Smooth muscle cell (in vitro differentiated cells): ENCODE measurements at regions not wholly inside any gene's neighbourhood (a gene's known extent, or its start where the extent isn't known, plus 50 kb on each side); places are given as distances from the start of the nearest gene placed in this dataset.
A peak's percentile ranks its signal among the peaks of the same experiment; 100 is the strongest.

ENCODE experiments used
- DNase-seq: peaks from one replicate; lab custom pipeline; 2025; ENCODE audit not compliant: unreplicated experiment; lab: John Stamatoyannopoulos, UW
- H2AFZ ChIP-seq: fragments of 200-600 bp; sonication (generic); 2 replicates; pipeline ENCODE4 v1.6.0; 2016; ENCODE audit warnings: antibody characterized with exemption, low read depth, mild to moderate bottlenecking
- H3F3A ChIP-seq: fragments of 200-600 bp; sonication (generic); 2 replicates; pipeline ENCODE4 v1.6.0; 2017; ENCODE audit warnings: antibody characterized with exemption, low read depth
- H3K27ac ChIP-seq: fragments of 200-600 bp; sonication (generic); 2 replicates; pipeline ENCODE4 v1.5.1; 2016; ENCODE audit warnings: low read depth, mild to moderate bottlenecking
- H3K27me3 ChIP-seq: fragments of 200-600 bp; sonication (generic); 2 replicates; pipeline ENCODE4 v1.6.1; 2016; ENCODE audit warnings: low read depth, mild to moderate bottlenecking
- H3K36me3 ChIP-seq: fragments of 200-600 bp; sonication (generic); 2 replicates; pipeline ENCODE4 v1.5.1; 2016; ENCODE audit warnings: low read depth
- H3K4me1 ChIP-seq: fragments of 200-600 bp; sonication (generic); 2 replicates; pipeline ENCODE4 v1.5.1; 2016; ENCODE audit warnings: low read depth
- H3K4me2 ChIP-seq: fragments of 200-600 bp; sonication (generic); 2 replicates; pipeline ENCODE4 v1.6.0; 2016; ENCODE audit warnings: mild to moderate bottlenecking
- H3K4me3 ChIP-seq: fragments of 200-600 bp; sonication (generic); 2 replicates; pipeline ENCODE4 v1.5.1; 2016; ENCODE audit warnings: mild to moderate bottlenecking
- H3K79me2 ChIP-seq: fragments of 200-600 bp; sonication (generic); 2 replicates; pipeline ENCODE4 v1.6.0; 2016; ENCODE audit warnings: low read depth, mild to moderate bottlenecking
- H3K9ac ChIP-seq: fragments of 200-600 bp; sonication (generic); 2 replicates; pipeline ENCODE4 v1.6.0; 2016; ENCODE audit warnings: low read depth
- H3K9me3 ChIP-seq: fragments of 200-600 bp; sonication (generic); replicated peaks from 2 replicates; pipeline ENCODE4 v1.5.1; 2016; ENCODE audit warnings: low read depth
- H4K20me1 ChIP-seq: fragments of 200-600 bp; sonication (generic); 2 replicates; pipeline ENCODE4 v1.6.0; 2016; ENCODE audit warnings: low read depth
- CTCF ChIP-seq: fragments of 200-600 bp; sonication (generic); IDR thresholded peaks from 2 replicates; pipeline ENCODE4 v1.5.1; 2017; ENCODE audit warnings: borderline replicate concordance, mild to moderate bottlenecking, antibody characterized with exemption; ENCODE audit not compliant: insufficient read depth, poor library complexity, severe bottlenecking
- WGBS: methylation state at CpG from one replicate; pipeline ENCODE4 v1.1.7; 2016; ENCODE audit warnings: low lambda C conversion rate; 5-methylcytosine and 5-hydroxymethylcytosine counted together

GRCh38 chr21:16519644-16520043 lies 789.9 kb downstream of the USP25 start:
- no peaks in the 10 kb centered on the region for H3K79me2 ChIP-seq
- no peak for DNase-seq
- H3K4me3 ChIP-seq, result no peak overlapping the region
- H3K27ac ChIP-seq, result no peak overlapping the region
- H3K36me3 ChIP-seq, result no peaks in the 10 kb centered on the region
- no peaks in the 10 kb centered on the region for H3K27me3 ChIP-seq
- no peaks in the 10 kb centered on the region for H3K9me3 ChIP-seq
- no peak for TF ChIP-seq CTCF
- no peak overlapping the region for H3K9ac ChIP-seq
- H3K4me2 ChIP-seq, result no peak overlapping the region
- H2AFZ ChIP-seq, result no peak overlapping the region
- no peaks in the 10 kb centered on the region for H3K4me1 ChIP-seq
- H3F3A ChIP-seq, result no peaks in the 10 kb centered on the region
- no peaks in the 10 kb centered on the region for H4K20me1 ChIP-seq

- H3K4me3 ChIP-seq, result no peak overlapping the region
- H3K79me2 ChIP-seq, result no peaks in the 10 kb centered on the region
- no peak for DNase-seq
- H3K27ac ChIP-seq, result no peak overlapping the region
- H3K9ac ChIP-seq, result no peak overlapping the region
- TF ChIP-seq CTCF, result no peak
- H4K20me1 ChIP-seq, result no peaks in the 10 kb centered on the region
- H3K4me2 ChIP-seq, result peak overlapping the region; percentile 10
- H3K27me3 ChIP-seq, result no peaks in the 10 kb centered on the region
- H3F3A ChIP-seq, result no peaks in the 10 kb centered on the region
- no peaks in the 10 kb centered on the region for H3K9me3 ChIP-seq
- no peaks in the 10 kb centered on the region for H3K4me1 ChIP-seq
- WGBS, result 76% methylated on average over 2 of the region's 2 CpGs
- H2AFZ ChIP-seq, result no peak overlapping the region
- no peaks in the 10 kb centered on the region for H3K36me3 ChIP-seq
Observed at GRCh38 chr21:16522548-16522947, 792.8 kb downstream of the USP25 start.

GRCh38 chr21:16530656-16531055 lies 800.9 kb downstream of the USP25 start:
- Histone ChIP-seq H3K27me3 (no peaks in the 10 kb centered on the region), H3K27ac (no peak overlapping the region), H3K36me3 (no peaks in the 10 kb centered on the region), H3K9ac (no peak overlapping the region), H3K4me1 (no peaks in the 10 kb centered on the region), H4K20me1 (no peaks in the 10 kb centered on the region), H3K4me2 (no peak overlapping the region), H3K4me3 (no peak overlapping the region), H3K9me3 (no peaks in the 10 kb centered on the region), H2AFZ (no peak overlapping the region), H3K79me2 (no peaks in the 10 kb centered on the region), H3F3A (no peaks in the 10 kb centered on the region)
- no peak for TF ChIP-seq CTCF
- DNase-seq, result no peak
- 94% methylated on average over 2 of the region's 2 CpGs for WGBS

GRCh38 chr21:16532840-16533239 lies 803.1 kb downstream of the USP25 start:
- 88% methylated on average over 4 of the region's 4 CpGs for WGBS
- no peaks in the 10 kb centered on the region for H3K4me1 ChIP-seq
- no peaks in the 10 kb centered on the region for H3K79me2 ChIP-seq
- H2AFZ ChIP-seq, result no peak overlapping the region
- H4K20me1 ChIP-seq, result no peaks in the 10 kb centered on the region
- no peaks in the 10 kb centered on the region for H3K9me3 ChIP-seq
- H3K27me3 ChIP-seq, result no peaks in the 10 kb centered on the region
- H3F3A ChIP-seq, result no peaks in the 10 kb centered on the region
- H3K9ac ChIP-seq, result no peak overlapping the region
- H3K4me2 ChIP-seq, result no peak overlapping the region
- H3K36me3 ChIP-seq, result no peaks in the 10 kb centered on the region
- DNase-seq, result no peak
- TF ChIP-seq CTCF, result no peak
- H3K4me3 ChIP-seq, result no peak overlapping the region
- no peak overlapping the region for H3K27ac ChIP-seq
